GM23248 (cell line): ENCODE measurements at regions not wholly inside any gene's neighbourhood (a gene's known extent, or its start where the extent isn't known, plus 50 kb on each side); places are given as distances from the start of the nearest gene placed in this dataset.

ENCODE experiments used
- DNase-seq: peaks from one replicate; pipeline ENCODE4 v3.0.0-alpha.2; 2015
- H2AFZ ChIP-seq: fragments of 200-600 bp; sonication (generic); 2 replicates; pipeline ENCODE4 v1.6.1; 2016; ENCODE audit warnings: antibody characterized with exemption
- H3F3A ChIP-seq: fragments of 200-600 bp; sonication (generic); 2 replicates; pipeline ENCODE4 v1.6.1; 2016; ENCODE audit warnings: mild to moderate bottlenecking, antibody characterized with exemption, mixed run types; ENCODE audit not compliant: insufficient read depth
- H3K27ac ChIP-seq: fragments of 200-600 bp; sonication (generic); 2 replicates; pipeline ENCODE4 v1.5.1; 2016; ENCODE audit warnings: mild to moderate bottlenecking
- H3K27me3 ChIP-seq: fragments of 200-600 bp; sonication (generic); replicated peaks from 2 replicates; pipeline ENCODE4 v1.6.1; 2016; ENCODE audit warnings: mild to moderate bottlenecking; ENCODE audit not compliant: insufficient read depth
- H3K36me3 ChIP-seq: fragments of 200-600 bp; sonication (generic); 2 replicates; pipeline ENCODE4 v1.6.1; 2016; ENCODE audit warnings: low read depth, mild to moderate bottlenecking
- H3K4me1 ChIP-seq: fragments of 200-600 bp; sonication (generic); 2 replicates; pipeline ENCODE4 v1.6.1; 2016; ENCODE audit warnings: mild to moderate bottlenecking; ENCODE audit not compliant: insufficient read depth
- H3K4me2 ChIP-seq: fragments of 200-600 bp; sonication (generic); one replicate; pipeline ENCODE4 v1.6.1; 2016; ENCODE audit warnings: mild to moderate bottlenecking; ENCODE audit not compliant: unreplicated experiment
- H3K4me3 ChIP-seq: fragments of 200-600 bp; sonication (generic); 2 replicates; pipeline ENCODE4 v1.5.1; 2016; ENCODE audit warnings: mild to moderate bottlenecking
- H3K79me2 ChIP-seq: fragments of 200-600 bp; sonication (generic); 2 replicates; pipeline ENCODE4 v1.6.1; 2016; ENCODE audit warnings: mild to moderate bottlenecking; ENCODE audit not compliant: insufficient read depth
- H3K9ac ChIP-seq: fragments of 200-600 bp; sonication (generic); 2 replicates; pipeline ENCODE4 v1.6.1; 2016; ENCODE audit warnings: mild to moderate bottlenecking
- H3K9me2 ChIP-seq: fragments of 200-600 bp; sonication (generic); 2 replicates; pipeline ENCODE4 v1.6.1; 2016; ENCODE audit warnings: mixed run types, mild to moderate bottlenecking, moderate library complexity; ENCODE audit not compliant: insufficient read depth
- H3K9me3 ChIP-seq: fragments of 200-600 bp; sonication (generic); one replicate; pipeline ENCODE4 v1.6.1; 2017; ENCODE audit warnings: low read depth
- H4K20me1 ChIP-seq: fragments of 200-600 bp; sonication (generic); 2 replicates; pipeline ENCODE4 v1.6.0; 2016; ENCODE audit not compliant: insufficient read depth
- EZH2 ChIP-seq: fragments of 200-600 bp; sonication (generic); IDR thresholded peaks from 2 replicates; pipeline ENCODE4 v1.6.1; 2018; ENCODE audit warnings: antibody characterized with exemption, mild to moderate bottlenecking; ENCODE audit not compliant: insufficient read depth, poor library complexity, severe bottlenecking
- EZH2phosphoT487 ChIP-seq: fragments of 200-600 bp; sonication (generic); IDR thresholded peaks from 2 replicates; pipeline ENCODE4 v1.6.1; 2018; ENCODE audit warnings: antibody characterized with exemption, moderate library complexity, mild to moderate bottlenecking, low read depth; ENCODE audit not compliant: insufficient read depth
- WGBS, 2 experiments: methylation state at CpG; one replicate each; pipeline ENCODE4 v1.1.6; 2015 to 2017; ENCODE audit warnings: low lambda C conversion rate in 2 of 2, low coverage in 1 of 2; ENCODE audit errors: missing lambda C conversion rate in 2 of 2; 5-methylcytosine and 5-hydroxymethylcytosine counted together
- in situ Hi-C: fragments of 300-500 bp; cut with MboI; formaldehyde crosslinking; loops from 2 replicates; pipeline ENCODE4 v1.15.0; 2020

DNA sequence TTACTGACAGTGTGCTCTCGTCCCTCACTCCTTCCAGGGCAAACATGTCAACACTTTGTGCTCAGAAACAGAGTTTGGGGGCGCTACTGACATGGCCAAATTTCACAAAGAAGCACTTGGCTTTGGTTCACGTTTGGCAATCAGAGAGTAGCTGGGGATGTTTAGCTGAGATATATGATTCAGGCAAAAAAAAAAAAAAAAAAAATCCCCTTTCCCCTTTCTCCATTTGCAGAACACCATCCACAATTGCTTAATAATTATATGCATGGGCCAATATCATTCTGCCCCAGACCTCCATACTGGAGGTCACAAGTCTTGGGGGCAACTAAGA, 128.4 kb upstream of the ADGRF1 start:
- no peak overlapping the region for H2AFZ ChIP-seq
- no peaks in the 10 kb centered on the region for H4K20me1 ChIP-seq
- DNase-seq = no peak
- in situ Hi-C loops = no loop called here
- no peak overlapping the region for H3K9ac ChIP-seq
- no peaks in the 10 kb centered on the region for H3K79me2 ChIP-seq
- no peaks in the 10 kb centered on the region for H3K36me3 ChIP-seq
- no peaks in the 10 kb centered on the region for H3K9me2 ChIP-seq
- no peaks in the 10 kb centered on the region for H3K27me3 ChIP-seq
- H3F3A ChIP-seq = peaks cover 12% of the 10 kb centered on the region
- H3K9me3 ChIP-seq = no peaks in the 10 kb centered on the region
- H3K4me3 ChIP-seq = no peak overlapping the region
- peaks cover 23% of the 10 kb centered on the region for H3K4me1 ChIP-seq
- 7 to 12% methylated on average over 3 of the region's 3 CpGs for WGBS, 2 experiments
- H3K27ac ChIP-seq = no peak overlapping the region
- TF ChIP-seq EZH2phosphoT487 = no peak
- TF ChIP-seq EZH2 = no peak
- no peak overlapping the region for H3K4me2 ChIP-seq

DNA sequence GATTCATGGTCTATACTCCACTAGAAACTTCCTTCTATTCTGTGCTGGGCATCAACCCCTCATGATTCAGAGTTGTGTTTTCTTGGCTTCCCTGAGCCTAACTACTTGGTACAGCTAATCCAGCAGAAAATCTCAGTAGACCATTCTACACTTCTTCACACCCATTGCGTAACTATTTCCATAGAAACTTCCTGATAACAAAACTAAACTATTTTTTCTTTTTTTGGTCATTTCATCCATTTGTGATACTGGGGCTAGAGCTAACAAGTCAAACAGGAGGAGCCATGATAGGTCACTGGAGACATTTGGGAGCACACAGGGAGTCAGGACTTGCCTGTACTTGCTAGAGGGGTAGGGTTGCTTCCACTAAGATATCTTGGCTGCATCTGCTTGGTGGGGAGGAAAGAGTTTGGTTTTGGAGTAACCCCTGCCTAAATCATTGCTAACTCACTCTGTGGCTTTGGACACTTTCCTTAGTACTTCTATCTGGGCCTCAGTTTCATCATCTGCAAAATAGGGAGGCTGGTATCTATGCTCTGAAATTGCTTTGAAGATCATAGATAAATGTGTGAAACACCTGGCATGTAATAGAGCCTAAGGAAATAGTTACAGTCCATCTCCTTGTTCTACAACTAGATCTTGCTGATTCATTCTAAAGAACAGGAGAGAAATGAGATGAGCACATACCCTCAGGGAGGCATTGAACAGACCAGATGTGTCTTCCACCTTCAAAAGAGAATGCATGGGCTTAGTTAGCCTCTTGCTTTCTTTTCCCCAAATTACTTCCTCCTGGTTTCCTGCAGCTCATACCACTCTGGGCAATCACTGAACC, 127.9 kb upstream of the ADGRF1 start:
- Histone ChIP-seq H4K20me1 (no peaks in the 10 kb centered on the region), H3K4me3 (no peak overlapping the region), H3F3A (peaks cover 12% of the 10 kb centered on the region), H3K4me1 (peaks cover 23% of the 10 kb centered on the region), H3K4me2 (no peak overlapping the region), H3K9me2 (no peaks in the 10 kb centered on the region), H3K79me2 (no peaks in the 10 kb centered on the region), H2AFZ (no peak overlapping the region), H3K27ac (peak overlapping the region; percentile 31), H3K9me3 (no peaks in the 10 kb centered on the region), H3K27me3 (no peaks in the 10 kb centered on the region), H3K9ac (no peak overlapping the region), H3K36me3 (no peaks in the 10 kb centered on the region)
- TF ChIP-seq EZH2 (no peak), EZH2phosphoT487 (no peak)
- DNase-seq = peak; percentile 61
- in situ Hi-C loops = no loop called here
- 50 to 75% methylated on average over 1 of the region's 1 CpG for WGBS, 2 experiments

DNA sequence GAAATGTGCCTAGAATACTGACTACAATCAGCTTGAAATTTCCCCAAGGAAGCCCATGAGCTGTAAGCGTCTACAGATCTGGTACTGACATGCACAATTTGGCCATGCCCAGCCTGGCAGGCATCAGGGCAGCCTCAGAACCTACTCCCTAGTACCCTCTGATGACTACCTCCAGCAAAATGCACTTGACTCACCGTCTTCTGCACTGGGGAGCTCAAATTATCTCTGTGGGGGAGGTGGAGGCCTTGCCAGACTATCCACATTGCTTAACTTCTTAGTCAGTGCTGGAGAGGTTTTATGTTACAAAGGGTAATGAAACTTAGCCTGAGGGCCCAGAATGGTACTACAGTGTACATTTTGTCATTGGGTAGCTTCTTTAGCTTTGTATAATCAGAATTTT, 126.0 kb upstream of the ADGRF1 start:
- peak overlapping the region; percentile 11 for H3K4me2 ChIP-seq
- no peaks in the 10 kb centered on the region for H4K20me1 ChIP-seq
- H3K9ac ChIP-seq = no peak overlapping the region
- H3K27ac ChIP-seq = peak overlapping the region; percentile 50
- peaks cover 12% of the 10 kb centered on the region for H3F3A ChIP-seq
- peak; percentile 95 for DNase-seq
- no peaks in the 10 kb centered on the region for H3K79me2 ChIP-seq
- H3K36me3 ChIP-seq = no peaks in the 10 kb centered on the region
- 17 to 21% methylated on average over 2 of the region's 2 CpGs for WGBS, 2 experiments
- no peak overlapping the region for H2AFZ ChIP-seq
- H3K4me1 ChIP-seq = peaks cover 23% of the 10 kb centered on the region
- TF ChIP-seq EZH2 (no peak), EZH2phosphoT487 (no peak)
- no peaks in the 10 kb centered on the region for H3K9me3 ChIP-seq
- no peak overlapping the region for H3K4me3 ChIP-seq
- no peaks in the 10 kb centered on the region for H3K27me3 ChIP-seq
- in situ Hi-C loops = no loop called here
- H3K9me2 ChIP-seq = no peaks in the 10 kb centered on the region

DNA sequence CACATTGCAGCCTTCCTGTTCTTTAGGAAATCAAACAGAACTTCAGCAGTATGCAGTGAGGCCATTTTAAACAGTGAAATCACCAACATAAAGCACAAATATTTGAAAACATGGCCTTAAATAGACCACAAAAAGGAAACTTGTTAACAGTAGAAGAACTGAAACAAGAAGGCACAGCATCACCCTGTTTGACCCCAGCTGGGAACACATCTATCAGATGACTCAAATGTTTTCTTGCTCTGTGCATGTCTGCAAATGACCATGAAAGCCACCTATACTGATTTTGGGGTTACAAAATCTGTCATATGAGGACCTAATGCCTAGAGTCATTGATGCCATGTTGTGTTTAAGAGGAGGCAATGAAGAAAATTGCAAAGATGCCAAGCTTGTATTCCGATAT, 123.8 kb upstream of the ADGRF1 start:
- WGBS, 2 experiments = 22 to 48% methylated on average over 1 of the region's 1 CpG
- no peak for TF ChIP-seq EZH2phosphoT487
- no peak for TF ChIP-seq EZH2
- Histone ChIP-seq H3K9ac (no peak overlapping the region), H3K79me2 (no peaks in the 10 kb centered on the region), H4K20me1 (no peaks in the 10 kb centered on the region), H3K4me2 (no peak overlapping the region), H3K36me3 (no peaks in the 10 kb centered on the region), H3K4me3 (no peak overlapping the region), H3F3A (peaks cover 12% of the 10 kb centered on the region), H3K4me1 (peaks cover 29% of the 10 kb centered on the region), H3K27ac (no peak overlapping the region), H3K9me2 (no peaks in the 10 kb centered on the region), H2AFZ (no peak overlapping the region), H3K27me3 (no peaks in the 10 kb centered on the region), H3K9me3 (no peaks in the 10 kb centered on the region)
- no peak for DNase-seq
- in situ Hi-C loops = no loop called here

DNA sequence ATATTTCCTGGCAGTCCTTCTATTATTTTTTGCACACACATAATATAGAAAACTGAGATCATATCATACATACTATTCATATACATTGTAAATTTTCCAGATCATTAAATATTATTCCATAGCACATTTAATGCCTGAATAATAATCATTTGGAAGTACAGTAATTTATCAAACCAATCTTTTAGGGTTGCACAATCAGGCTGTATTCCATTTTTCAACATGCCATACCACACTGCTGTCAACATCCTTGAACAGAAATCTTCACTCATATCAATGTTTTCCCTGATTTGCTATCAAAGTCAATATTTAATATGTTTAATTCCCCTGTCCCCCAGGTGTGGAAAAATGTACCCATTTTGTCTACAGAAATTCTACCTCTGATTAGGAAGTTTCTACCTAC, 122.7 kb upstream of the ADGRF1 start:
- in situ Hi-C loops = no loop called here
- H3K36me3 ChIP-seq = no peaks in the 10 kb centered on the region
- no peak for TF ChIP-seq EZH2phosphoT487
- no peak for TF ChIP-seq EZH2
- no peaks in the 10 kb centered on the region for H3K79me2 ChIP-seq
- H3K9me3 ChIP-seq = no peaks in the 10 kb centered on the region
- H3K4me3 ChIP-seq = no peak overlapping the region
- peaks cover 26% of the 10 kb centered on the region for H3K4me1 ChIP-seq
- peaks cover 12% of the 10 kb centered on the region for H3F3A ChIP-seq
- no peak overlapping the region for H2AFZ ChIP-seq
- no peak overlapping the region for H3K27ac ChIP-seq
- no peak overlapping the region for H3K4me2 ChIP-seq
- no peaks in the 10 kb centered on the region for H3K9me2 ChIP-seq
- H4K20me1 ChIP-seq = no peaks in the 10 kb centered on the region
- DNase-seq = no peak
- no peaks in the 10 kb centered on the region for H3K27me3 ChIP-seq
- H3K9ac ChIP-seq = no peak overlapping the region
